DND-41 (cell line): ENCODE measurements at regions not wholly inside any gene's neighbourhood (a gene's known extent, or its start where the extent isn't known, plus 50 kb on each side); places are given as distances from the start of the nearest gene placed in this dataset.

Source experiments
- ATAC-seq: fragments of 200-7000 bp; cut with Tn5 transposase; 3 replicates; pipeline ENCODE4 v1.9.1; 2021; ENCODE audit warnings: low read depth; ENCODE audit not compliant: insufficient read depth
- DNase-seq: peaks from one replicate; pipeline ENCODE4 v3.0.0-alpha.2; 2020
- H2AFZ ChIP-seq: 2 replicates; pipeline ENCODE4 v1.6.0; 2012; ENCODE audit warnings: low read depth, low read length
- H3K27ac ChIP-seq: 2 replicates; pipeline ENCODE4 v1.5.1; 2012; ENCODE audit warnings: low read length, inconsistent platforms
- H3K27me3 ChIP-seq: fragments of 200-600 bp; sonication (generic); 2 replicates; pipeline ENCODE4 v1.6.0; 2012; ENCODE audit warnings: low read length, mild to moderate bottlenecking, inconsistent platforms; ENCODE audit not compliant: insufficient read depth, poor library complexity
- H3K36me3 ChIP-seq: 2 replicates; pipeline ENCODE4 v1.5.1; 2012; ENCODE audit warnings: low read length, inconsistent platforms; ENCODE audit not compliant: insufficient read depth
- H3K4me1 ChIP-seq: 2 replicates; pipeline ENCODE4 v1.5.1; 2012; ENCODE audit warnings: mild to moderate bottlenecking, low read length; ENCODE audit not compliant: insufficient read depth
- H3K4me2 ChIP-seq: 2 replicates; pipeline ENCODE4 v1.6.0; 2012; ENCODE audit warnings: mild to moderate bottlenecking, moderate library complexity, low read length, inconsistent platforms; ENCODE audit not compliant: insufficient read depth
- H3K4me3 ChIP-seq, 2 experiments: fragments of 200-600 bp in 1 of 2; shearing (Covaris generic) in 1 of 2; 2 replicates each; pipeline ENCODE4 v1.5.1; 2012 to 2016; ENCODE audit warnings: inconsistent platforms in 2 of 2, low read length in 2 of 2, mild to moderate bottlenecking in 2 of 2, low read depth in 1 of 2, moderate library complexity in 1 of 2
- H3K79me2 ChIP-seq: 2 replicates; pipeline ENCODE4 v1.6.0; 2012; ENCODE audit warnings: low read length, inconsistent platforms; ENCODE audit not compliant: insufficient read depth
- H3K9ac ChIP-seq: 2 replicates; pipeline ENCODE4 v1.6.0; 2012; ENCODE audit warnings: low read depth, mild to moderate bottlenecking, inconsistent platforms, low read length, moderate library complexity
- H3K9me3 ChIP-seq: 2 replicates; pipeline ENCODE4 v1.5.1; 2012; ENCODE audit warnings: low read length, moderate library complexity, mild to moderate bottlenecking, inconsistent platforms; ENCODE audit not compliant: insufficient read depth, severe bottlenecking
- H4K20me1 ChIP-seq: 2 replicates; pipeline ENCODE4 v1.6.0; 2012; ENCODE audit warnings: low read length; ENCODE audit not compliant: insufficient read depth
- CTCF ChIP-seq: IDR thresholded peaks from 2 replicates; pipeline ENCODE4 v1.5.1; 2012; ENCODE audit warnings: borderline replicate concordance, low read length, moderate library complexity, mild to moderate bottlenecking; ENCODE audit not compliant: poor library complexity, severe bottlenecking; ENCODE audit errors: extremely low read depth
- EZH2 ChIP-seq: IDR thresholded peaks from 3 replicates; pipeline ENCODE4 v1.6.1; 2012; ENCODE audit warnings: borderline replicate concordance, low read depth, mild to moderate bottlenecking, moderate library complexity, low read length, inconsistent platforms; ENCODE audit not compliant: severe bottlenecking

GRCh38 chr1:234705615-234706014 lies 95.6 kb upstream of the IRF2BP2 start:
- no peak for DNase-seq
- Histone ChIP-seq H3K27ac (no peak overlapping the region), H3K9ac (no peak overlapping the region), H3K4me2 (no peak overlapping the region), H3K79me2 (no peaks in the 10 kb centered on the region), H2AFZ (no peak overlapping the region), H3K36me3 (no peaks in the 10 kb centered on the region), H3K9me3 (no peaks in the 10 kb centered on the region), H4K20me1 (no peaks in the 10 kb centered on the region), H3K4me1 (no peaks in the 10 kb centered on the region), H3K4me3 (no peak overlapping the region), H3K27me3 (no peaks in the 10 kb centered on the region)
- no peak for ATAC-seq
- no peak for TF ChIP-seq CTCF
- TF ChIP-seq EZH2 = no peak

- no peaks in the 10 kb centered on the region for H3K79me2 ChIP-seq
- no peak for TF ChIP-seq EZH2
- TF ChIP-seq CTCF = no peak
- no peak overlapping the region for H3K27ac ChIP-seq
- no peak overlapping the region for H3K9ac ChIP-seq
- no peaks in the 10 kb centered on the region for H3K27me3 ChIP-seq
- no peaks in the 10 kb centered on the region for H4K20me1 ChIP-seq
- no peak for DNase-seq
- no peaks in the 10 kb centered on the region for H3K9me3 ChIP-seq
- ATAC-seq = no peak
- H3K4me1 ChIP-seq = no peaks in the 10 kb centered on the region
- H3K4me2 ChIP-seq = no peak overlapping the region
- no peak overlapping the region for H2AFZ ChIP-seq
- H3K4me3 ChIP-seq = no peak overlapping the region
- H3K36me3 ChIP-seq = no peaks in the 10 kb centered on the region
These were observed 94.3 kb upstream of the IRF2BP2 start for GRCh38 chr1:234704106-234704887.

DNA sequence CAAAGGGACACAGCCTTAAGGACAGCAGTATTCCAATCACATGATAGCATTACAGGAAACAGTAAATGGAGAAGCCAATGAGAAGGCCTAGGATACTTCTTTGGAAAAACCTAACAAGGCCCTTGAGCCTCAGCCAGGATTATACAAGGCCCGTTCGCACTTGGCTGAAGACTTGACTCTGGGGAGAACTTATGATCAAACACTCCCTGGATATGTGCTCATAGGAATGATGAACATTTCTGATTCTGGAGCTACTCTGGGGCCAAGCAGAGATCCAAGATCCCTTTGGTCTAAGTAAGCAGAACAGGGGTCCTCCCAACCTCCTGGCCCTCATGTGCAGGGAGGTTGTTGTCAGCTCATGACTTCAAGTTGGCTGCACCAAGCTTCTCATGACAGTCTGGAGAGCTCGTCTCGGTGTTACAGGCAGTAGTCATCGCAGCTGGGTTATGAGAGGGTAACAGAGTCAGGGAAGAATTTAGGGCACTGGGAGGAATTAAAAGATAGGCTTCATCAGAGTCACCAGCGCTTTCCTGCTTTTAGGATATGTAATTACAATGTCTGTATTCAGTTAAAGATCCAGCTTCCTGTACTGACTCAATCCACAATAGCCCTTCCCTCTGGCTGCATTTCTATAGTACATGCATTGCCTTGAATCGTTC lies 92.5 kb upstream of the IRF2BP2 start:
- TF ChIP-seq EZH2 (no peak), CTCF (no peak)
- ATAC-seq = no peak
- no peaks in the 10 kb centered on the region for H3K79me2 ChIP-seq

More for the DNA sequence above, 92.5 kb upstream of the IRF2BP2 start:
- H2AFZ ChIP-seq = no peak overlapping the region
- no peak overlapping the region for H3K4me2 ChIP-seq
- H3K4me1 ChIP-seq = no peaks in the 10 kb centered on the region
- no peak overlapping the region for H3K4me3 ChIP-seq
- no peak overlapping the region for H3K9ac ChIP-seq
- no peak for DNase-seq
- H3K27me3 ChIP-seq = no peaks in the 10 kb centered on the region
- H3K27ac ChIP-seq = no peak overlapping the region
- no peaks in the 10 kb centered on the region for H3K36me3 ChIP-seq
- no peaks in the 10 kb centered on the region for H4K20me1 ChIP-seq
- no peaks in the 10 kb centered on the region for H3K9me3 ChIP-seq
